NCI-H2107 treated with DMSO at 0.1 percent for 48 hours (cell line): ENCODE measurements at regions not wholly inside any gene's neighbourhood (a gene's known extent, or its start where the extent isn't known, plus 50 kb on each side); places are given as distances from the start of the nearest gene placed in this dataset.

Experiments used
- DNase-seq: peaks from one replicate; lab custom pipeline; 2025; ENCODE audit not compliant: unreplicated experiment; lab: John Stamatoyannopoulos, UW

- no peak for DNase-seq
These were observed 86.3 kb upstream of the TBX3 start for GRCh38 chr12:114770323-114770722.

GRCh38 chr12:114769634-114770033 lies 85.7 kb upstream of the TBX3 start:
- DNase-seq = no peak

- DNase-seq = no peak
These were observed 84.1 kb upstream of the TBX3 start for GRCh38 chr12:114767906-114768722.

GRCh38 chr12:114767084-114767760 lies 83.2 kb upstream of the TBX3 start:
- DNase-seq = no peak

- DNase-seq = no peak
These were observed 82.2 kb upstream of the TBX3 start for GRCh38 chr12:114765960-114766691.

- no peak for DNase-seq
These were observed 80.5 kb upstream of the TBX3 start for GRCh38 chr12:114764510-114764909.

- DNase-seq = no peak
These were observed 78.6 kb upstream of the TBX3 start for GRCh38 chr12:114762490-114763110.

GRCh38 chr12:114760151-114760877 lies 76.3 kb upstream of the TBX3 start:
- no peak for DNase-seq

- DNase-seq = no peak
These were observed 75.7 kb upstream of the TBX3 start for GRCh38 chr12:114759635-114760034.

GRCh38 chr12:114757684-114758325 lies 73.8 kb upstream of the TBX3 start:
- no peak for DNase-seq

GRCh38 chr12:114752217-114752616 lies 68.2 kb upstream of the TBX3 start:
- no peak for DNase-seq

- DNase-seq = no peak
These were observed 67.7 kb upstream of the TBX3 start for GRCh38 chr12:114751712-114752111.

GRCh38 chr12:114750917-114751316 lies 66.9 kb upstream of the TBX3 start:
- DNase-seq = no peak

- DNase-seq = no peak
These were observed 65.1 kb upstream of the TBX3 start for GRCh38 chr12:114749065-114749464.

- DNase-seq = no peak
These were observed 63.3 kb upstream of the TBX3 start for GRCh38 chr12:114747012-114747858.

- no peak for DNase-seq
These were observed 62.5 kb upstream of the TBX3 start for GRCh38 chr12:114746297-114747011.

GRCh38 chr12:114744691-114745090 lies 60.7 kb upstream of the TBX3 start:
- DNase-seq = no peak

- DNase-seq = no peak
These were observed 60.3 kb upstream of the TBX3 start for GRCh38 chr12:114744285-114744684.

GRCh38 chr12:114743799-114744198 lies 59.8 kb upstream of the TBX3 start:
- no peak for DNase-seq
